ENCODE measurements at regions not wholly inside any gene's neighbourhood (a gene's known extent, or its start where the extent isn't known, plus 50 kb on each side); places are given as distances from the start of the nearest gene placed in this dataset.

DNA sequence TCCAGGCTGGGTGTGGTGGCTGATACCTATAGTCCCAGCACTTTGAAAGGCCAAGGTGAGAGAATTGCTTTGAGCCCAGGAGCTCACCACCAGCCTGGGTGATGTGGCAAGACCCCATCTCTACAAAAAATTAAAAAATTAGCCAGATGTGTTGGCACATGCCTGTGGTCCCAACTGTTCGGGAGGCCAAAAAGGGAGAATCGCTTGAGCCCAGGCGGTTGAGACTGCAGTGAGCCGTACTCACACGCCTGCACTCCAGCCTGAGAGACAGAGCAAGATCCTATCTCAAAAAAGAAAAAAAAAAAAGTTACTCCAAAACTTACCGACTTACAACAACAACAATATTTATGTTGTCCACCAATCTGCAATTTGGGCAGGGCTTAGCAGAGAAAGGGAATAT, 178.0 kb upstream of the FN1 start:
- H3K9me3 ChIP-seq (ENCODE audit: low read depth), result no peaks in the 10 kb centered on the region
- H3K4me3 ChIP-seq, result no peak overlapping the region
- DNase-seq, result no peak
- peaks cover 25% of the 10 kb centered on the region for H3K4me1 ChIP-seq (ENCODE audit: insufficient read depth)
- no peaks in the 10 kb centered on the region for H3K79me2 ChIP-seq (ENCODE audit: insufficient read depth)
- no peak overlapping the region for H3K27ac ChIP-seq
- no peak overlapping the region for H3K9ac ChIP-seq
- WGBS, 2 experiments (ENCODE audit: low coverage in 1 of 2, low lambda C conversion rate in 2 of 2, missing lambda C conversion rate in 2 of 2), result 95 to 96% methylated on average over 6 of the region's 6 CpGs
- no peak for TF ChIP-seq EZH2 (IDR thresholded peaks at IDR 0.05; ENCODE audit: insufficient read depth, poor library complexity, severe bottlenecking)
- no peak overlapping the region for H2AFZ ChIP-seq
- no peaks in the 10 kb centered on the region for H3K27me3 ChIP-seq (replicated peaks; ENCODE audit: insufficient read depth)
- no peaks in the 10 kb centered on the region for H3K9me2 ChIP-seq (ENCODE audit: insufficient read depth)
- in situ Hi-C loops (cut with MboI), result no loop called here
- H4K20me1 ChIP-seq (ENCODE audit: insufficient read depth), result no peaks in the 10 kb centered on the region
- peaks cover 10% of the 10 kb centered on the region for H3F3A ChIP-seq (ENCODE audit: insufficient read depth)
- H3K4me2 ChIP-seq (ENCODE audit: unreplicated experiment), result no peak overlapping the region
- H3K36me3 ChIP-seq (ENCODE audit: low read depth), result no peaks in the 10 kb centered on the region

DNA sequence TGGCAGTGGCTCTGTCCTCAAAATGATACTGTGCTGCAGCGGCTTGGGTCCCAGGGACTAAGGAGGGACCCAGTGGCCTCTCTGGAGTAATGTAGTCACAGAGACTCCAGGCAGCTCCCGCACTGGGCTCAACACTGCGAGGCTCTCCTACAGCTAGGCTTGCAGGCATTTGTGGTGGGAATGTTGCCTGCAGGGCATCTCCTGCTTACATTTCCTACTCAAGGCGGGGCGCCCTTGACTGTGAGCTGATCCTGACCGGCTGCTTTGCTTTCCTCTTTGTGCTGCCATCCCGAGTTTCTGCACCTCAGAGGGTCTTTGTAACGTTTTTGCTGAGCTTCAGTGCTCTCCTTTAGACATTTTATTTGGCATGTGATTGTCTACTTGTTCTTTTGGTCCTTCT, 177.4 kb upstream of the FN1 start:
- H3K27me3 ChIP-seq (replicated peaks; ENCODE audit: insufficient read depth), result no peaks in the 10 kb centered on the region
- no peak overlapping the region for H3K4me3 ChIP-seq
- no peak for TF ChIP-seq EZH2 (IDR thresholded peaks at IDR 0.05; ENCODE audit: insufficient read depth, poor library complexity, severe bottlenecking)
- no peak for TF ChIP-seq EZH2phosphoT487 (IDR thresholded peaks at IDR 0.05; ENCODE audit: insufficient read depth, low read depth)
- peaks cover 10% of the 10 kb centered on the region for H3F3A ChIP-seq (ENCODE audit: insufficient read depth)
- no peak for DNase-seq
- peaks cover 20% of the 10 kb centered on the region for H3K4me1 ChIP-seq (ENCODE audit: insufficient read depth)
- H3K79me2 ChIP-seq (ENCODE audit: insufficient read depth), result no peaks in the 10 kb centered on the region
- H3K36me3 ChIP-seq (ENCODE audit: low read depth), result no peaks in the 10 kb centered on the region
- H3K4me2 ChIP-seq (ENCODE audit: unreplicated experiment), result no peak overlapping the region
- H3K27ac ChIP-seq, result no peak overlapping the region
- H3K9ac ChIP-seq, result no peak overlapping the region
- in situ Hi-C loops (cut with MboI), result no loop called here
- no peak overlapping the region for H2AFZ ChIP-seq
- 87 to 89% methylated on average over 8 of the region's 8 CpGs for WGBS, 2 experiments (ENCODE audit: low coverage in 1 of 2, low lambda C conversion rate in 2 of 2, missing lambda C conversion rate in 2 of 2)
- H3K9me2 ChIP-seq (ENCODE audit: insufficient read depth), result no peaks in the 10 kb centered on the region
- H4K20me1 ChIP-seq (ENCODE audit: insufficient read depth), result no peaks in the 10 kb centered on the region
- H3K9me3 ChIP-seq (ENCODE audit: low read depth), result no peaks in the 10 kb centered on the region

DNA sequence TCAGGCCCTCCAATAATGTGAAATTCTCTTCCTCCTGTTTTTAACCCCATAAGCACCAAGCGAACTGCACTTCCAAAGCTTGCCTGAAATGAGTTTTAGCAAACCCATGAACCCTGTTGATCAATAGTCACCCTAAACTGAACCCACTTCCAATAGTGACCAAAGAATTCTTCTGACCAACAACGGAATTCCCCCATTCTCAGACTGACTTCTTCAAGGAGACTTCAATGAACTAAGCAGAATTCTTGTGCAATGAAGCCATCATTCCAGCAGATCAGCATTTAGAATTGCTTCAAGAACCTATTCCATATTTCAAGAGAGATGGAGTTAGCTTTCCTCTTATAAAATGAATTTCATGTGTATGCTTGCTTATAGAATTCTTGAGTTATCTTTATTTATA, 176.9 kb upstream of the FN1 start:
- H4K20me1 ChIP-seq (ENCODE audit: insufficient read depth), result no peaks in the 10 kb centered on the region
- H3F3A ChIP-seq (ENCODE audit: insufficient read depth), result peaks cover 12% of the 10 kb centered on the region
- H3K9me3 ChIP-seq (ENCODE audit: low read depth), result no peaks in the 10 kb centered on the region
- H3K9ac ChIP-seq, result no peak overlapping the region
- no peak overlapping the region for H3K27ac ChIP-seq
- H3K4me1 ChIP-seq (ENCODE audit: insufficient read depth), result peaks cover 24% of the 10 kb centered on the region
- DNase-seq, result peak; percentile 45
- no peaks in the 10 kb centered on the region for H3K79me2 ChIP-seq (ENCODE audit: insufficient read depth)
- no peak overlapping the region for H3K4me2 ChIP-seq (ENCODE audit: unreplicated experiment)
- no peak overlapping the region for H3K4me3 ChIP-seq
- no peaks in the 10 kb centered on the region for H3K27me3 ChIP-seq (replicated peaks; ENCODE audit: insufficient read depth)
- TF ChIP-seq EZH2phosphoT487 (IDR thresholded peaks at IDR 0.05; ENCODE audit: insufficient read depth, low read depth), result no peak
- TF ChIP-seq EZH2 (IDR thresholded peaks at IDR 0.05; ENCODE audit: insufficient read depth, poor library complexity, severe bottlenecking), result no peak
- in situ Hi-C loops (cut with MboI), result no loop called here
- WGBS, 2 experiments (ENCODE audit: low coverage in 1 of 2, low lambda C conversion rate in 2 of 2, missing lambda C conversion rate in 2 of 2), result 78 to 85% methylated on average over 2 of the region's 2 CpGs
- H3K9me2 ChIP-seq (ENCODE audit: insufficient read depth), result no peaks in the 10 kb centered on the region
- H2AFZ ChIP-seq, result no peak overlapping the region
- H3K36me3 ChIP-seq (ENCODE audit: low read depth), result no peaks in the 10 kb centered on the region

DNA sequence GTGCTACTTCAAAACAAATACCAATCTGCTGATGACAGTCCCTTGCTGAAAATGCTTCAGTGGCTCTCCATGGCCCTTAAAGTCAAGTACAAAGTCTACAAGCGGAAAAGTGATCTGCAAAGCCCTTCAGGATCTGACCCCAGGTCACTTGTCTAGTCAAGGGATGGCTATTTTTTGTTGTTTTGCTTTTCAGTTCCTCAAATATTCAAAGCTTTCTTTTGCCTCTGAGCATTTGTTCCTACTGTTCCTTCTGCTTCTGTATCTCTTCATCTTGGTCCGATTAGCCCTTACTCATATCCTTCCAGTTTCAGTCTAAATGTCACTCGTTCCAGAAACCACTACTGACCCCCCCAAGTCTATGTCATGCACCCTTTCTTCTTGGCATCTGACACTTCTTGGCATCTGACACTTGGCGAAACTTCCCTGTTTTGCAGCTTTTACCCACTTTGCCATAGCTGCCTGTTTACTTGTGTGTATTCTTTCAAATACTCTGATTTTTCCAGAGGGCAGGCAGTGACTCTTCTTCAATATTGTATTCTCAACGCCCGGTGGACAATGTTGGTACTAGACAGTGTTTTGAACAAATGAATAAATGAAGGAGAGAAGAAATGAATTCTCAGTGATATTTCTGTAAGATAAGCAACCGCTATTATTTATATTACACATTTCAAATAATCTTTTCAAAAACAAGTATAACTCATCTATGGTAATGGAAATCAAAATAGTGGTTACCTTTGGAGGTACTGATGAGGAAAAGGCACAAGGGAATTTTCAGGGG, 175.9 kb upstream of the FN1 start:
- no peak overlapping the region for H3K27ac ChIP-seq
- H3K9me2 ChIP-seq (ENCODE audit: insufficient read depth), result no peaks in the 10 kb centered on the region
- H3K36me3 ChIP-seq (ENCODE audit: low read depth), result no peaks in the 10 kb centered on the region
- H3K4me1 ChIP-seq (ENCODE audit: insufficient read depth), result peaks cover 29% of the 10 kb centered on the region
- in situ Hi-C loops (cut with MboI), result no loop called here
- no peak for TF ChIP-seq EZH2phosphoT487 (IDR thresholded peaks at IDR 0.05; ENCODE audit: insufficient read depth, low read depth)
- no peak for TF ChIP-seq EZH2 (IDR thresholded peaks at IDR 0.05; ENCODE audit: insufficient read depth, poor library complexity, severe bottlenecking)
- H3K4me3 ChIP-seq, result no peak overlapping the region
- no peaks in the 10 kb centered on the region for H3K9me3 ChIP-seq (ENCODE audit: low read depth)
- DNase-seq, result no peak
- H4K20me1 ChIP-seq (ENCODE audit: insufficient read depth), result no peaks in the 10 kb centered on the region
- no peaks in the 10 kb centered on the region for H3K79me2 ChIP-seq (ENCODE audit: insufficient read depth)
- H3F3A ChIP-seq (ENCODE audit: insufficient read depth), result peaks cover 17% of the 10 kb centered on the region
- no peak overlapping the region for H3K4me2 ChIP-seq (ENCODE audit: unreplicated experiment)
- WGBS, 2 experiments (ENCODE audit: low coverage in 1 of 2, low lambda C conversion rate in 2 of 2, missing lambda C conversion rate in 2 of 2), result 72 to 74% methylated on average over 7 of the region's 7 CpGs
- H3K9ac ChIP-seq, result no peak overlapping the region
- no peak overlapping the region for H2AFZ ChIP-seq
- no peaks in the 10 kb centered on the region for H3K27me3 ChIP-seq (replicated peaks; ENCODE audit: insufficient read depth)
